ENCODE measurements at regions not wholly inside any gene's neighbourhood (a gene's known extent, or its start where the extent isn't known, plus 50 kb on each side); places are given as distances from the start of the nearest gene placed in this dataset.

DNA sequence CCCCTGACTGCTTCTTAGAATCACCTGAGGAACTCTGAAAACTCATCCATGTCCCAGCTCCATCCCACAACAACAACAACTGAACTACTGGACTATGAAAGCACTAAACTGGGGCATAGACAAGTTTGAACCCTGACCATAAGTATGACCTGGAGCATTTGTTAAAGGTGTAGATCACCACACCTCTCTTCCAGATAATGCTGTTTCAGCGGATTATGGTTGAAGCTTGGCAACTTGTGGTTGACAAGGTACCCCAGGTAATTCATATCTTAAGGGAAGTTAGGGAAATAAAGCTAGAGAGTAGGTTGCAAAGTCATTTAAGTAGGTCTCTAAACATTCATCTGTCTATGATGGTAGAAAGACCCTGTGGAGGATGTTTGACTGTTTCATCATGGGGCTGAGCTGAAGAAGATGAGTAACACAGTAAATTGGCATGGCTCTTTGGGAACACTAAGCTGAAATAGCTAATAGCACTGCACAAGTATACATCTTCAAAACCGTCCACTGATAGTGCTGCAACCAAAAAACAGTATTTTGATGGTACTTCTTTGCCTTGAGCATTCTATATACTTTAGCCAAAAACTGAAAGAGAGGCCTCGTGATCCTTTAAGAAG is 80.2 kb downstream of the TMEM174 start:
- no peak for DNase-seq
- no peak for TF ChIP-seq POLR2A (IDR thresholded peaks at IDR 0.05; ENCODE audit: low read length)
- no peak for TF ChIP-seq GATA1 (IDR thresholded peaks at IDR 0.05; ENCODE audit: low read depth, low read length)

GRCh38 chr5:73250645-73251044 is 77.7 kb downstream of the TMEM174 start:
- no peak for DNase-seq
- TF ChIP-seq GATA1 (IDR thresholded peaks at IDR 0.05; ENCODE audit: low read depth, low read length): no peak
- TF ChIP-seq POLR2A (IDR thresholded peaks at IDR 0.05; ENCODE audit: low read length): no peak

DNA sequence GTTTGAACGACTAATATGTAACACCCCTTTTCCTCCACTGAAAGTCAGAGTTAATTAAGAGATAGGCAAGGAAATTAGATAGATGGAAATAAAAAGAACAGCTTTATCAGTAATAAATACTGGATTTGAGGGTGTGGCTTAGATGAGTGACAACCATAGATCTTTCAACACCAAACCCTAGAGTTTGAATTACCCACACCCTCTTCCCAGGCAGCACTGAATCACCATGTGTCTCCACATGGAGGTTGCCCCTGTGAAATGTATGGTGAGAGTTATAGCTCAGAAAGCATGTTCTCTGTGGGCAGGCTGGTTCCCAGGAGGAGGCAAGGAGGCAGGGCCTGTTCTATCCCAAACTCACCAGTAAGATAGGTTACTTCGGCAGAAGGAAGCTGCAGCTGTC is 69.7 kb downstream of the TMEM174 start:
- TF ChIP-seq POLR2A (IDR thresholded peaks at IDR 0.05; ENCODE audit: low read length): no peak
- no peak for TF ChIP-seq GATA1 (IDR thresholded peaks at IDR 0.05; ENCODE audit: low read depth, low read length)
- DNase-seq: no peak

DNA sequence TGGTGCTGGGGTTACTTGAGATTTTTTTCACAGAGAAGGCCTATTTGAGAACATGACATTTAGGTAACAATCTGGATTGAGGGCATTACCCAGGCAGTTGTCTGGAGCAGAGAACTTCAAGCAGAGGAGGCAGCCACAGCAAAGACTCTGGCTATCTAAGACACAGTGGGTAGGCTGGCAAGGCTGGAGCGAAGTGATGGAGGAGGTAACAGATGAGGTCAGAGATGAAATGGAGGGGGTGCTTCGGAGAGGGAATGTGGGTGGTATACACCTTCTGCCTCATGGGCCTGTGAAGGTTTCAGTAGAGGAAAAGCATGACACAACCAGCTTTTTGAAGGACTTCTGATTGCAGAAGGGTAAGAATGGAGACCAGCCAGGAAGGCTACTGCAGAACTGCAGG is 65.9 kb downstream of the TMEM174 start:
- DNase-seq: no peak
- no peak for TF ChIP-seq POLR2A (IDR thresholded peaks at IDR 0.05; ENCODE audit: low read length)
- TF ChIP-seq GATA1 (IDR thresholded peaks at IDR 0.05; ENCODE audit: low read depth, low read length): no peak

- DNase-seq: no peak
- no peak for TF ChIP-seq GATA1 (IDR thresholded peaks at IDR 0.05; ENCODE audit: low read depth, low read length)
- TF ChIP-seq POLR2A (IDR thresholded peaks at IDR 0.05; ENCODE audit: low read length): no peak
These were observed 63.6 kb downstream of the TMEM174 start for GRCh38 chr5:73236541-73237128.

- no peak for DNase-seq
- TF ChIP-seq POLR2A (IDR thresholded peaks at IDR 0.05; ENCODE audit: low read length) (no peak), GATA1 (IDR thresholded peaks at IDR 0.05; ENCODE audit: low read depth, low read length) (no peak)
These were observed 61.2 kb downstream of the TMEM174 start for GRCh38 chr5:73234204-73234555.

DNA sequence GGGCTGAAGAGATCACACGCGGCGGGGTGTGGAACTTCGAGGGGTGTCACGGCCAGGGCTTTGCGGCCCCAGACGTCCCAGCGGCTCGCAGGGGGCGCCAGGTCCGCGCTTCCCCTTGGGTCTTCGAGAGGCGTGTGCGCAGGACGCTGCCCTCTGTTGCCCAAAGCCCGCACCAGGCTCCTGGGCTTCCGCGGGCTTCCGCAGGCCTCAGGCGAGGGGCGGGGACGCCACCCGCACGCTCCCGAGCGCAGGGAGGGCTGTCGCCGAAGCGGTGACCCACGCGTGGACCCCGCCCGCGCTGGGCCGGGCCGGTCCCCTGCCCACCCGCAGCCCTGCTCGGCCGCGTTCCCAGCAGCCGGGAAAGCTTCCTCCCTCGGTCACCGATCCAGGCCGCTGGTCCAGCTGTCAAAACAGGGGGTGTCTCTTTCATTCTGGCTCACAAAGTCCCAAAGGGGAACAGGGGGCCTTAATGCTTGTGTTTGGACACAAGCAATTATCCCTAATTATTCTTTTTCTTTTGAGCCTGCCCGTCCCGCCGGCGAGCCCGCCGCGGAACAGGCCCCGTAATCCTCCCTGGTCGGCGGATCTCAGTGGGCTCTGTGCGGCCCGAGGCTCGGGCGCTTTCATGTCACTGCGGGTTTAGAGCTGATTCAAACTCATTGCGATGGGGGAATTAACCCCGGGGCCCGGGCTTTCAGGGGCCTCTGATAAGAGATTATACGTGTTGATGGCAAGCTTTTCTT is 60.6 kb downstream of the TMEM174 start:
- no peak for DNase-seq
- TF ChIP-seq GATA1 (IDR thresholded peaks at IDR 0.05; ENCODE audit: low read depth, low read length): no peak
- no peak for TF ChIP-seq POLR2A (IDR thresholded peaks at IDR 0.05; ENCODE audit: low read length)

DNA sequence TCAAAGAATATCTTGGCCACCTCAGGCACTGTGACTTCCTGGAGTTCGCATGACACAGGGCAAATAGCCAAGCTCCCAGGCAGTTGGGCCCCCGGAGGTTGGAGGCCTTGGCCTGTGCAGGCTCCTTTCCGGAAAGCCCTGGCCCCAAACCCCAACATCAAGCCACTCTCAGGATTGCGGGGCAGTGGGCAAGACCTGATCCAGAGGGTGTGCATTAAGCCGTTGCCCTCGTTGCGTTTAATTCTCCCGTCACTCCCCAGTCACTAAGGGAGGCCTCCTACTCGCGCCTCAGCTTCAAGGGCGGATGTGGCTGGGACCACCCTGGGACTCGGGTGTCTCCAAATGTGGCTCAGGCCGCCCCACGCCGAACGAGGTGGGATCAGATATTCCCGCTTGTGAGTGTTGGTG is 60.1 kb downstream of the TMEM174 start:
- DNase-seq: no peak

DNA sequence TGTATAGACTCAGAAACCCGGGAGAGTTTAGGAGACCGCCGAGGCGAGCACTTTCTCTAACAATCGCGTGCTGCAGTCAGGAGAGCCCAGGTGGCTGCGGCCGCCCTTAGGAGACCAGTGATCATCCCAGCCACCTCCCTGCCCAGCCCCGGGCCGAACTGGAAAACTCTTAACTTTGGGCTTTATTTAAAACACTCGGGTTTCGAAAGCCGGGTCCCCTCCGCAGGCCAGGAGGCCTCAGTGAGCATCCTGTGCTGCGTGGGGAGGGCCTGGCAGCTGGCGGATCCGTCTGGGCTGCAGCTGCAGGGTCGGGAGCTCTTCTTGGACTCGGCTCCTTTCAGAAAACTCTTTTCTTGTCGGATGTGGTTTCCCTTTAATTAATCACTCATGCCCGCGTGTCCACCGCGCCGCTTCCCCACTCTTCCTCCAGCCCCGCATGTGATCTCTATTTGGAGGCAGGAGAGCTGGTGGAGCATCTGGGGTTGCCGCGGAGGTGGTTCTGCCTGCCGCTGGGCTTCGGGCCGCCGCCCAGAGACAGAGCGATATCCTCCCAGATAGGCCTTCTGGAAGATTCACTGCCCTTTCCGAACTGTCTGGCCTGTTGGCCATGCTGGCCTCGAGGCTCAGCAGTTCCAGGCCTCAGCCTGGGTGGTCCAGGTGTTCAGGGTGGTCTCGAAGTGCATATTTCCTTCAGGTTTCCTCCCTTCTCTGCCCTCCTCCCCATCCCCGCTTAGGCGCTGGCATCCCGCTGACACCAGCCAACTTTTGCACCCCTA is 59.5 kb downstream of the TMEM174 start:
- peak; percentile 12 to 27 for DNase-seq
- no peak for TF ChIP-seq GATA1 (IDR thresholded peaks at IDR 0.05; ENCODE audit: low read depth, low read length)
- no peak for TF ChIP-seq POLR2A (IDR thresholded peaks at IDR 0.05; ENCODE audit: low read length)

More for the DNA sequence above, 60.1 kb downstream of the TMEM174 start:
- TF ChIP-seq POLR2A (IDR thresholded peaks at IDR 0.05; ENCODE audit: low read length) (no peak), GATA1 (IDR thresholded peaks at IDR 0.05; ENCODE audit: low read depth, low read length) (no peak)

- TF ChIP-seq GATA1 (IDR thresholded peaks at IDR 0.05; ENCODE audit: low read depth, low read length): no peak
- no peak for DNase-seq
These were observed 58.3 kb downstream of the TMEM174 start for GRCh38 chr5:73231246-73231778.

GRCh38 chr5:73230264-73231245 is 57.6 kb downstream of the TMEM174 start:
- TF ChIP-seq POLR2A (IDR thresholded peaks at IDR 0.05; ENCODE audit: low read length): no peak
- no peak for TF ChIP-seq GATA1 (IDR thresholded peaks at IDR 0.05; ENCODE audit: low read depth, low read length)
- DNase-seq: no peak

- no peak for TF ChIP-seq GATA1 (IDR thresholded peaks at IDR 0.05; ENCODE audit: low read depth, low read length)
- no peak for TF ChIP-seq POLR2A (IDR thresholded peaks at IDR 0.05; ENCODE audit: low read length)
- no peak for DNase-seq
These were observed 56.3 kb downstream of the TMEM174 start for GRCh38 chr5:73229271-73229670.

- no peak for TF ChIP-seq GATA1 (IDR thresholded peaks at IDR 0.05; ENCODE audit: low read depth, low read length)
- no peak for TF ChIP-seq POLR2A (IDR thresholded peaks at IDR 0.05; ENCODE audit: low read length)
- no peak for DNase-seq
These were observed 55.1 kb downstream of the TMEM174 start for GRCh38 chr5:73228052-73228451.

Measured in erythroblast (primary cell).